ENCODE measurements at regions not wholly inside any gene's neighbourhood (a gene's known extent, or its start where the extent isn't known, plus 50 kb on each side); places are given as distances from the start of the nearest gene placed in this dataset.
"Not testable (repeated sequence)": the region's sequence is repeated elsewhere in the genome, so short reads cannot be mapped to it uniquely, and the experiment has no call there.

- Mint-ChIP-seq H3K4me1 (ENCODE audit: low read depth) (no peaks in the 10 kb centered on the region), H3K36me3 (ENCODE audit: insufficient read depth in 2 of 2) (no peaks in the 10 kb centered on the region), H3K27ac (no peak overlapping the region), H3K27me3 (ENCODE audit: low read depth) (no peaks in the 10 kb centered on the region), H3K4me3 (no peak overlapping the region), H3K9me3 (peaks cover 0 to 8% of the 10 kb centered on the region in 2 donors)
- ATAC-seq (replicated peaks in 1 of 2) (no peak), DNase-seq (no peak)
Observed at GRCh38 chr13:90630716-90631115, 716.8 kb upstream of the MIR17HG start.

- Mint-ChIP-seq H3K27me3 (ENCODE audit: low read depth) (no peaks in the 10 kb centered on the region), H3K4me1 (ENCODE audit: low read depth) (no peaks in the 10 kb centered on the region), H3K9me3 (peaks cover 0 to 9% of the 10 kb centered on the region in 2 donors), H3K4me3 (no peak overlapping the region), H3K27ac (no peak overlapping the region), H3K36me3 (ENCODE audit: insufficient read depth in 2 of 2) (no peaks in the 10 kb centered on the region)
- no peak for ATAC-seq (replicated peaks in 1 of 2)
- no peak for DNase-seq
Observed at GRCh38 chr13:90632184-90632583, 715.3 kb upstream of the MIR17HG start.

- Mint-ChIP-seq H3K4me1 (ENCODE audit: low read depth) (no peaks in the 10 kb centered on the region), H3K27me3 (ENCODE audit: low read depth) (no peaks in the 10 kb centered on the region), H3K36me3 (ENCODE audit: insufficient read depth in 2 of 2) (no peaks in the 10 kb centered on the region), H3K4me3 (no peak overlapping the region), H3K9me3 (peaks cover 0 to 10% of the 10 kb centered on the region in 2 donors), H3K27ac (no peak overlapping the region)
- DNase-seq (no peak), ATAC-seq (replicated peaks in 1 of 2) (no peak)
Observed at GRCh38 chr13:90633849-90634248, 713.6 kb upstream of the MIR17HG start.

- Mint-ChIP-seq H3K9me3 (peaks cover 6 to 11% of the 10 kb centered on the region in 2 donors), H3K4me3 (no peak overlapping the region), H3K27ac (no peak overlapping the region), H3K4me1 (ENCODE audit: low read depth) (no peaks in the 10 kb centered on the region), H3K27me3 (ENCODE audit: low read depth) (no peaks in the 10 kb centered on the region), H3K36me3 (ENCODE audit: insufficient read depth in 2 of 2) (no peaks in the 10 kb centered on the region)
- no peak for DNase-seq
- no peak for ATAC-seq (replicated peaks in 1 of 2)
Observed at GRCh38 chr13:90640976-90641375, 706.5 kb upstream of the MIR17HG start.

- no peaks in the 10 kb centered on the region for H3K27me3 Mint-ChIP-seq (ENCODE audit: low read depth)
- no peaks in the 10 kb centered on the region for H3K36me3 Mint-ChIP-seq (ENCODE audit: insufficient read depth in 2 of 2)
- H3K4me1 Mint-ChIP-seq (ENCODE audit: low read depth) = no peaks in the 10 kb centered on the region
- H3K9me3 Mint-ChIP-seq = peaks cover 6 to 15% of the 10 kb centered on the region in 2 donors
- ATAC-seq (replicated peaks in 1 of 2) (no peak), DNase-seq (no peak)
- H3K4me3 Mint-ChIP-seq = no peak overlapping the region
- H3K27ac Mint-ChIP-seq = no peak overlapping the region
Observed at GRCh38 chr13:90641884-90642283, 705.6 kb upstream of the MIR17HG start.

- Mint-ChIP-seq H3K9me3 (peaks cover 3 to 19% of the 10 kb centered on the region in 2 donors), H3K36me3 (ENCODE audit: insufficient read depth in 2 of 2) (no peaks in the 10 kb centered on the region), H3K27ac (no peak overlapping the region), H3K4me1 (ENCODE audit: low read depth) (no peaks in the 10 kb centered on the region), H3K27me3 (ENCODE audit: low read depth) (no peaks in the 10 kb centered on the region), H3K4me3 (no peak overlapping the region)
- ATAC-seq (replicated peaks in 1 of 2) = no peak
- DNase-seq = no peak
Observed at GRCh38 chr13:90645582-90645981, 701.9 kb upstream of the MIR17HG start.

- no peak for ATAC-seq (replicated peaks in 1 of 2)
- Mint-ChIP-seq H3K27me3 (ENCODE audit: low read depth) (no peaks in the 10 kb centered on the region), H3K9me3 (peaks cover 14 to 19% of the 10 kb centered on the region in 2 donors), H3K4me1 (ENCODE audit: low read depth) (no peaks in the 10 kb centered on the region), H3K4me3 (no peak overlapping the region), H3K36me3 (ENCODE audit: insufficient read depth in 2 of 2) (peaks cover 0 to 5% of the 10 kb centered on the region in 2 donors), H3K27ac (no peak overlapping the region)
- no peak for DNase-seq
Observed at GRCh38 chr13:90648497-90648896, 699.0 kb upstream of the MIR17HG start.

GRCh38 chr13:90652036-90652435 lies 695.5 kb upstream of the MIR17HG start:
- no peak for DNase-seq
- H3K9me3 Mint-ChIP-seq = peaks cover 11% of the 10 kb centered on the region in 2 donors
- no peak overlapping the region for H3K4me3 Mint-ChIP-seq
- H3K4me1 Mint-ChIP-seq (ENCODE audit: low read depth) = no peaks in the 10 kb centered on the region
- H3K36me3 Mint-ChIP-seq (ENCODE audit: insufficient read depth in 2 of 2) = peaks cover 0 to 5% of the 10 kb centered on the region in 2 donors
- no peak overlapping the region for H3K27ac Mint-ChIP-seq
- H3K27me3 Mint-ChIP-seq (ENCODE audit: low read depth) = no peaks in the 10 kb centered on the region
- ATAC-seq (replicated peaks in 1 of 2) = no peak

GRCh38 chr13:90654970-90655369 lies 692.5 kb upstream of the MIR17HG start:
- Mint-ChIP-seq H3K4me1 (ENCODE audit: low read depth) (no peaks in the 10 kb centered on the region), H3K36me3 (ENCODE audit: insufficient read depth in 2 of 2) (peaks cover 0 to 5% of the 10 kb centered on the region in 2 donors), H3K27ac (no peak overlapping the region), H3K4me3 (no peak overlapping the region), H3K9me3 (peaks cover 6 to 13% of the 10 kb centered on the region in 2 donors), H3K27me3 (ENCODE audit: low read depth) (no peaks in the 10 kb centered on the region)
- ATAC-seq (replicated peaks in 1 of 2) (no peak), DNase-seq (no peak)

- not testable (repeated sequence) for ATAC-seq (replicated peaks in 1 of 2); H3K4me3 Mint-ChIP-seq; H3K36me3 Mint-ChIP-seq (ENCODE audit: insufficient read depth in 2 of 2); DNase-seq; H3K27ac Mint-ChIP-seq; H3K4me1 Mint-ChIP-seq (ENCODE audit: low read depth); H3K27me3 Mint-ChIP-seq (ENCODE audit: low read depth); H3K9me3 Mint-ChIP-seq
Observed at GRCh38 chr13:90664200-90664599, 683.3 kb upstream of the MIR17HG start.

GRCh38 chr13:90673746-90674145 lies 673.7 kb upstream of the MIR17HG start:
- Mint-ChIP-seq H3K9me3 (peaks cover 4 to 6% of the 10 kb centered on the region in 2 donors), H3K36me3 (ENCODE audit: insufficient read depth in 2 of 2) (no peaks in the 10 kb centered on the region), H3K4me1 (ENCODE audit: low read depth) (no peaks in the 10 kb centered on the region), H3K27me3 (ENCODE audit: low read depth) (no peaks in the 10 kb centered on the region), H3K27ac (no peak overlapping the region), H3K4me3 (no peak overlapping the region)
- no peak for DNase-seq
- no peak for ATAC-seq (replicated peaks in 1 of 2)

GRCh38 chr13:90675129-90675528 lies 672.4 kb upstream of the MIR17HG start:
- ATAC-seq (replicated peaks in 1 of 2) (no peak), DNase-seq (no peak)
- no peaks in the 10 kb centered on the region for H3K4me1 Mint-ChIP-seq (ENCODE audit: low read depth)
- no peak overlapping the region for H3K4me3 Mint-ChIP-seq
- H3K9me3 Mint-ChIP-seq = peaks cover 6 to 9% of the 10 kb centered on the region in 2 donors
- no peak overlapping the region for H3K27ac Mint-ChIP-seq
- H3K36me3 Mint-ChIP-seq (ENCODE audit: insufficient read depth in 2 of 2) = no peaks in the 10 kb centered on the region
- H3K27me3 Mint-ChIP-seq (ENCODE audit: low read depth) = no peaks in the 10 kb centered on the region

GRCh38 chr13:90680826-90681225 lies 666.7 kb upstream of the MIR17HG start:
- Mint-ChIP-seq H3K27me3 (ENCODE audit: low read depth) (no peaks in the 10 kb centered on the region), H3K9me3 (peaks cover 3 to 9% of the 10 kb centered on the region in 2 donors), H3K4me3 (no peak overlapping the region), H3K27ac (no peak overlapping the region), H3K36me3 (ENCODE audit: insufficient read depth in 2 of 2) (no peaks in the 10 kb centered on the region), H3K4me1 (ENCODE audit: low read depth) (no peaks in the 10 kb centered on the region)
- no peak for DNase-seq
- ATAC-seq (replicated peaks in 1 of 2) = no peak

GRCh38 chr13:90683711-90684131 lies 663.8 kb upstream of the MIR17HG start:
- Mint-ChIP-seq H3K27ac (no peak overlapping the region), H3K4me3 (no peak overlapping the region)
- no peak for DNase-seq

More at GRCh38 chr13:90683711-90684131, 663.8 kb upstream of the MIR17HG start:
- H3K36me3 Mint-ChIP-seq (ENCODE audit: insufficient read depth in 2 of 2) = no peaks in the 10 kb centered on the region
- H3K4me1 Mint-ChIP-seq (ENCODE audit: low read depth) = no peaks in the 10 kb centered on the region
- H3K27me3 Mint-ChIP-seq (ENCODE audit: low read depth) = no peaks in the 10 kb centered on the region
- peaks cover 0 to 7% of the 10 kb centered on the region in 2 donors for H3K9me3 Mint-ChIP-seq
- ATAC-seq (replicated peaks in 1 of 2) = no peak
